Endothelial cell of umbilical vein (primary cell): ENCODE measurements at regions not wholly inside any gene's neighbourhood (a gene's known extent, or its start where the extent isn't known, plus 50 kb on each side); places are given as distances from the start of the nearest gene placed in this dataset.

ENCODE experiments used
- BruUV-seq: library from RNA; stranded (reverse); fragments of 400-500 nt; replicated peaks from 2 replicates; lab custom pipeline; 2021; lab: Mats Ljungman, UMichigan
- CTCF ChIA-PET: fragments of 300-600, 350-600 bp; sonication (Branson Sonifier 250); formaldehyde crosslinking; loops from one replicate; lab custom pipeline; 2021; ENCODE audit warnings: antibody characterized with exemption, inconsistent platforms; lab: Charles Lee
- POLR2A ChIA-PET: fragments of 300-600, 350-600 bp; sonication (Branson Sonifier 250); formaldehyde crosslinking; loops from one replicate; lab custom pipeline; 2021; ENCODE audit warnings: antibody characterized with exemption, inconsistent platforms; lab: Charles Lee
- DNase-seq: peaks from one replicate; pipeline ENCODE4 v3.0.0-alpha.2; 2011; ENCODE audit warnings: low read depth, low spot score
- FAIRE-seq: peaks from 2 replicates; lab custom pipeline; 2011; peaks lifted over from hg19 to GRCh38; lab: Jason Lieb, UNC
- H2AFZ ChIP-seq: 2 replicates; pipeline ENCODE4 v1.6.0; 2012; ENCODE audit warnings: low read depth, low read length, control low read depth, inconsistent platforms
- H3K27ac ChIP-seq: 2 replicates; pipeline ENCODE4 v1.5.1; 2011; ENCODE audit warnings: low read depth, mild to moderate bottlenecking, control low read depth, low read length, moderate library complexity; ENCODE audit not compliant: insufficient read depth
- H3K27me3 ChIP-seq, 2 experiments: 2 replicates each; pipeline versions ENCODE4 v1.6.0 to v1.6.1; 2011; ENCODE audit warnings: low read length in 2 of 2, mixed read lengths in 1 of 2; ENCODE audit not compliant: control insufficient read depth in 2 of 2, insufficient read depth in 2 of 2
- H3K36me3 ChIP-seq, 2 experiments: 2 replicates in 1 of 2; 3 replicates in 1 of 2; pipeline ENCODE4 v1.5.1; 2011; ENCODE audit warnings: low read length in 2 of 2, mild to moderate bottlenecking in 1 of 2, moderate library complexity in 1 of 2; ENCODE audit not compliant: control insufficient read depth in 2 of 2, insufficient read depth in 2 of 2; ENCODE audit errors: extremely low read depth in 1 of 2
- H3K4me1 ChIP-seq: 3 replicates; pipeline ENCODE4 v1.5.1; 2011; ENCODE audit warnings: mild to moderate bottlenecking, low read length; ENCODE audit not compliant: control insufficient read depth, insufficient read depth; ENCODE audit errors: extremely low read depth
- H3K4me2 ChIP-seq: 2 replicates; pipeline ENCODE4 v1.6.1; 2011; ENCODE audit warnings: low read length, control low read depth, mixed read lengths; ENCODE audit not compliant: insufficient read depth
- H3K4me3 ChIP-seq, 3 experiments: fragments of 200-600 bp in 1 of 3; sonication (generic), shearing (Covaris generic) in 1 of 3; replicated peaks in 1 of 3; 2 replicates each; pipeline ENCODE4 v1.5.1; 2011 to 2016; ENCODE audit warnings: control low read depth in 3 of 3, low read length in 3 of 3, mild to moderate bottlenecking in 2 of 3, inconsistent platforms in 1 of 3, low read depth in 1 of 3, moderate library complexity in 1 of 3; ENCODE audit not compliant: insufficient read depth in 1 of 3
- H3K79me2 ChIP-seq: 2 replicates; pipeline ENCODE4 v1.6.0; 2012; ENCODE audit warnings: low read length, inconsistent platforms; ENCODE audit not compliant: control insufficient read depth, insufficient read depth
- H3K9ac ChIP-seq: replicated peaks from 2 replicates; pipeline ENCODE3; 2011; ENCODE audit warnings: low read length, control low read depth; ENCODE audit not compliant: insufficient read depth; ENCODE audit errors: extremely low read depth
- H3K9me1 ChIP-seq: replicated peaks from 3 replicates; pipeline ENCODE4 v1.6.0; 2011; ENCODE audit warnings: mild to moderate bottlenecking, low read length; ENCODE audit not compliant: control insufficient read depth, insufficient read depth; ENCODE audit errors: extremely low read depth
- H3K9me3 ChIP-seq: replicated peaks from 2 replicates; pipeline ENCODE4 v1.5.1; 2012; ENCODE audit warnings: low read length, inconsistent platforms; ENCODE audit not compliant: control insufficient read depth, insufficient read depth
- H4K20me1 ChIP-seq: replicated peaks from 2 replicates; pipeline ENCODE3; 2011; ENCODE audit warnings: mild to moderate bottlenecking, low read length; ENCODE audit not compliant: control insufficient read depth, insufficient read depth; ENCODE audit errors: extremely low read depth
- EZH2 ChIP-seq: IDR thresholded peaks from 2 replicates; pipeline ENCODE4 v1.6.1; 2012; ENCODE audit warnings: borderline replicate concordance, low read depth, mild to moderate bottlenecking, moderate library complexity, low read length, inconsistent platforms; ENCODE audit not compliant: severe bottlenecking
- FOS ChIP-seq: IDR thresholded peaks from 2 replicates; pipeline ENCODE4 v1.6.1; 2011; ENCODE audit warnings: mild to moderate bottlenecking, low read length, moderate library complexity, borderline replicate concordance; ENCODE audit not compliant: insufficient read depth
- GATA2 ChIP-seq: IDR thresholded peaks from 2 replicates; pipeline ENCODE4 v1.7.0; 2011; ENCODE audit warnings: low read depth, mild to moderate bottlenecking, moderate library complexity, mixed read lengths, low read length; ENCODE audit not compliant: insufficient read length, insufficient read depth
- JUN ChIP-seq: IDR thresholded peaks from 2 replicates; pipeline ENCODE4 v1.6.1; 2011; ENCODE audit warnings: borderline replicate concordance, low read depth; ENCODE audit not compliant: insufficient read length, insufficient read depth
- MYC ChIP-seq: IDR thresholded peaks from one replicate; pipeline ENCODE4 v1.6.1; 2011; ENCODE audit warnings: mild to moderate bottlenecking, low read depth, low read length
- POLR2A ChIP-seq: IDR thresholded peaks from 2 replicates; pipeline ENCODE4 v1.6.1; 2012; ENCODE audit warnings: low read depth, mild to moderate bottlenecking, control low read depth, low read length
- POLR2AphosphoS5 ChIP-seq: IDR thresholded peaks from 2 replicates; pipeline ENCODE4 v1.6.1; 2012; ENCODE audit warnings: low read depth, mild to moderate bottlenecking, control low read depth, low read length, moderate library complexity; ENCODE audit not compliant: insufficient read depth
- dilution Hi-C: fragments of 300-500 bp; cut with MboI; formaldehyde crosslinking; loops from one replicate; pipeline ENCODE4 v1.15.0; 2019; ENCODE audit warnings: low sequenced_read_pairs; ENCODE audit not compliant: extremely low pct_ligation_motif_present
- intact Hi-C: fragments of 100-400 bp; cut with micrococcal nuclease; formaldehyde crosslinking; loops from one replicate; pipeline ENCODE4 v1.10.0; 2022
- TF ChIP-seq, protein P1 (sequence below): IDR thresholded peaks from 2 replicates; pipeline ENCODE4 v1.6.1; 2011; ENCODE audit not compliant: insufficient read depth, insufficient read length
- TF ChIP-seq, protein P2 (sequence below), 2 donors: IDR thresholded peaks; 1 replicate in 1 of 2; 2 replicates in 1 of 2; pipeline ENCODE4 v1.5.1; 2011; ENCODE audit warnings: low read length in 2 of 2, mild to moderate bottlenecking in 2 of 2, moderate library complexity in 2 of 2, control low read depth in 1 of 2, inconsistent platforms in 1 of 2, low read depth in 1 of 2; ENCODE audit not compliant: insufficient read depth in 1 of 2; ENCODE audit errors: extremely low read depth in 1 of 2

DNA sequence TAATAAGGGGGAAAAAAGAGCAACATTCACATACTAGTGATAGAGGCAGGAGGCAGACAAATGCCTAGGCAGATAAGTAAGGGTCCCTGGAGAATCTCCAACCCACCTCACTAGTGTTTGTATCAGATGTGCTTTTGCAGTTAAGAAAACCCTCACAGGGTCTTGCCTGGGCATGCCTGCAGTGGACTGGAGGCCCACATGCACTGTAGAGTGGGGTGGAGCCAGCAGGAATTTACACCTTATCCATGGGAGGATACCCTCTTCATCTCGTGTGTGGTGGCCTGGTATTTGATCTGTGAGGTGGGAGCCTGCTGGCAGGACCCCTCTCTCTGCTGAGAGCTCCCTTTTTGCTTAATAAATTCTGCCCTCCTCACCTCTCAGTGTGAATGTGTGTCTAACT lies 238.0 kb upstream of the SLC16A7 start:
- BruUV-seq = no TSS peak
- FAIRE-seq = no peak
- H3K4me1 ChIP-seq = no peaks in the 10 kb centered on the region
- POLR2A ChIA-PET = no interaction called here
- no peaks in the 10 kb centered on the region for H3K9me1 ChIP-seq
- no peaks in the 10 kb centered on the region for H4K20me1 ChIP-seq
- dilution Hi-C loops (no loop called here), intact Hi-C loops (no loop called here)
- peak overlapping the region; percentile 80 for H2AFZ ChIP-seq
- no peaks in the 10 kb centered on the region for H3K36me3 ChIP-seq
- H3K4me2 ChIP-seq = no peak overlapping the region
- DNase-seq = no peak
- H3K4me3 ChIP-seq = no peak overlapping the region
- TF ChIP-seq FOS = no peak
- no peak for TF ChIP-seq GATA2
- TF ChIP-seq POLR2A = no peak
- TF ChIP-seq, protein P1, sequence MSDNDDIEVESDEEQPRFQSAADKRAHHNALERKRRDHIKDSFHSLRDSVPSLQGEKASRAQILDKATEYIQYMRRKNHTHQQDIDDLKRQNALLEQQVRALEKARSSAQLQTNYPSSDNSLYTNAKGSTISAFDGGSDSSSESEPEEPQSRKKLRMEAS = no peak
- no peak for TF ChIP-seq POLR2AphosphoS5
- TF ChIP-seq, protein P2, sequence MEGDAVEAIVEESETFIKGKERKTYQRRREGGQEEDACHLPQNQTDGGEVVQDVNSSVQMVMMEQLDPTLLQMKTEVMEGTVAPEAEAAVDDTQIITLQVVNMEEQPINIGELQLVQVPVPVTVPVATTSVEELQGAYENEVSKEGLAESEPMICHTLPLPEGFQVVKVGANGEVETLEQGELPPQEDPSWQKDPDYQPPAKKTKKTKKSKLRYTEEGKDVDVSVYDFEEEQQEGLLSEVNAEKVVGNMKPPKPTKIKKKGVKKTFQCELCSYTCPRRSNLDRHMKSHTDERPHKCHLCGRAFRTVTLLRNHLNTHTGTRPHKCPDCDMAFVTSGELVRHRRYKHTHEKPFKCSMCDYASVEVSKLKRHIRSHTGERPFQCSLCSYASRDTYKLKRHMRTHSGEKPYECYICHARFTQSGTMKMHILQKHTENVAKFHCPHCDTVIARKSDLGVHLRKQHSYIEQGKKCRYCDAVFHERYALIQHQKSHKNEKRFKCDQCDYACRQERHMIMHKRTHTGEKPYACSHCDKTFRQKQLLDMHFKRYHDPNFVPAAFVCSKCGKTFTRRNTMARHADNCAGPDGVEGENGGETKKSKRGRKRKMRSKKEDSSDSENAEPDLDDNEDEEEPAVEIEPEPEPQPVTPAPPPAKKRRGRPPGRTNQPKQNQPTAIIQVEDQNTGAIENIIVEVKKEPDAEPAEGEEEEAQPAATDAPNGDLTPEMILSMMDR (IDR thresholded peaks at IDR 0.05; ENCODE audit: extremely low read depth in 1 of 2, insufficient read depth in 1 of 2, low read depth in 1 of 2, low read length in 2 of 2) = no peak
- TF ChIP-seq EZH2 = no peak
- TF ChIP-seq JUN = no peak
- TF ChIP-seq MYC = no peak
- H3K27ac ChIP-seq = no peak overlapping the region
- H3K9me3 ChIP-seq = no peaks in the 10 kb centered on the region
- CTCF ChIA-PET = interaction anchor here (1.7 kb wide), 1 partner anchor 193 kb away, joined by 5 read pairs; no protein-coding TSS in a partner anchor
- H3K9ac ChIP-seq = no peak overlapping the region
- H3K27me3 ChIP-seq = no peaks in the 10 kb centered on the region
- H3K79me2 ChIP-seq = no peaks in the 10 kb centered on the region
